ENCODE measurements at regions not wholly inside any gene's neighbourhood (a gene's known extent, or its start where the extent isn't known, plus 50 kb on each side); places are given as distances from the start of the nearest gene placed in this dataset.

DNA sequence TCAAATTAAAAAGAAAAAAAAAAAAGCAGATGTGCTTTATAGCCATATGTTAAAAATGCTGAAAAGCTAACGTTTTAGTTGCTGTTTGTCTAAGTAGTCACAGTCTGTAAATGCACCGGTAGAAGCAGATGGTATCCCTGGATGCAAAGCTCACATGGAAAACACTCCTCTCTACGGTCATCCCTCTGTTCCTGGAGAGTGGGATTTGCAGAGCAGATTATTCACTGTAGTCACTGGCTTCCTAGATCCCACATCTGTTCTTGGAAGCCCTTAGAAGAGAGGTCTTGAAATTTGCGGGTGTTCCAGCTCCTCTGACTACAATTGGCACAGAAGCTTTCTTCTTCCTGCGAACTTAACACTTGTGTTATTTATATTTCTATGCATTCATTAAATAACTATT is 186.6 kb downstream of the PMP22 start (continued):
- TF ChIP-seq, protein P1, sequence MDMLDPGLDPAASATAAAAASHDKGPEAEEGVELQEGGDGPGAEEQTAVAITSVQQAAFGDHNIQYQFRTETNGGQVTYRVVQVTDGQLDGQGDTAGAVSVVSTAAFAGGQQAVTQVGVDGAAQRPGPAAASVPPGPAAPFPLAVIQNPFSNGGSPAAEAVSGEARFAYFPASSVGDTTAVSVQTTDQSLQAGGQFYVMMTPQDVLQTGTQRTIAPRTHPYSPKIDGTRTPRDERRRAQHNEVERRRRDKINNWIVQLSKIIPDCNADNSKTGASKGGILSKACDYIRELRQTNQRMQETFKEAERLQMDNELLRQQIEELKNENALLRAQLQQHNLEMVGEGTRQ (CRISPR knock-in tag; IDR thresholded peaks at IDR 0.05): no peak
- TF ChIP-seq SOX6 (IDR thresholded peaks at IDR 0.05) (no peak), ZNF507 (tag; conservative IDR thresholded peaks at IDR 0.05) (no peak), MEF2A (IDR thresholded peaks at IDR 0.05; ENCODE audit: control insufficient read depth, low read depth, low read length) (no peak), MEIS2 (IDR thresholded peaks at IDR 0.05; ENCODE audit: partially characterized antibody) (no peak), ZNF57 (CRISPR knock-in tag; IDR thresholded peaks at IDR 0.05) (no peak)
- TF ChIP-seq, protein P2, sequence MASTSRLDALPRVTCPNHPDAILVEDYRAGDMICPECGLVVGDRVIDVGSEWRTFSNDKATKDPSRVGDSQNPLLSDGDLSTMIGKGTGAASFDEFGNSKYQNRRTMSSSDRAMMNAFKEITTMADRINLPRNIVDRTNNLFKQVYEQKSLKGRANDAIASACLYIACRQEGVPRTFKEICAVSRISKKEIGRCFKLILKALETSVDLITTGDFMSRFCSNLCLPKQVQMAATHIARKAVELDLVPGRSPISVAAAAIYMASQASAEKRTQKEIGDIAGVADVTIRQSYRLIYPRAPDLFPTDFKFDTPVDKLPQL (IDR thresholded peaks at IDR 0.05; ENCODE audit: extremely low read depth, insufficient read length): no peak
- TF ChIP-seq, protein P3, sequence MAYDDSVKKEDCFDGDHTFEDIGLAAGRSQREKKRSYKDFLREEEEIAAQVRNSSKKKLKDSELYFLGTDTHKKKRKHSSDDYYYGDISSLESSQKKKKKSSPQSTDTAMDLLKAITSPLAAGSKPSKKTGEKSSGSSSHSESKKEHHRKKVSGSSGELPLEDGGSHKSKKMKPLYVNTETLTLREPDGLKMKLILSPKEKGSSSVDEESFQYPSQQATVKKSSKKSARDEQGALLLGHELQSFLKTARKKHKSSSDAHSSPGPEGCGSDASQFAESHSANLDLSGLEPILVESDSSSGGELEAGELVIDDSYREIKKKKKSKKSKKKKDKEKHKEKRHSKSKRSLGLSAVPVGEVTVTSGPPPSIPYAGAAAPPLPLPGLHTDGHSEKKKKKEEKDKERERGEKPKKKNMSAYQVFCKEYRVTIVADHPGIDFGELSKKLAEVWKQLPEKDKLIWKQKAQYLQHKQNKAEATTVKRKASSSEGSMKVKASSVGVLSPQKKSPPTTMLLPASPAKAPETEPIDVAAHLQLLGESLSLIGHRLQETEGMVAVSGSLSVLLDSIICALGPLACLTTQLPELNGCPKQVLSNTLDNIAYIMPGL (CRISPR knock-in tag; IDR thresholded peaks at IDR 0.05): no peak
